Panc1 (cell line): ENCODE measurements at regions not wholly inside any gene's neighbourhood (a gene's known extent, or its start where the extent isn't known, plus 50 kb on each side); places are given as distances from the start of the nearest gene placed in this dataset.

Source experiments
- ATAC-seq: fragments of 200-7000 bp; cut with Tn5 transposase; 2 replicates; pipeline ENCODE4 v1.9.1; 2020; ENCODE audit warnings: mild to moderate bottlenecking, moderate library complexity
- BruUV-seq: library from RNA; stranded (reverse); fragments of 400-500 nt; replicated peaks from 2 replicates; lab custom pipeline; 2021; lab: Mats Ljungman, UMichigan
- CTCF ChIA-PET: fragments of 300-600 bp; sonication (Branson Sonifier 250); formaldehyde crosslinking; loops from one replicate; lab custom pipeline; 2022; ENCODE audit warnings: antibody characterized with exemption; lab: Charles Lee
- POLR2A ChIA-PET: fragments of 300-600 bp; sonication (Branson Sonifier 250); formaldehyde crosslinking; loops from one replicate; lab custom pipeline; 2022; ENCODE audit warnings: antibody characterized with exemption; lab: Charles Lee
- DNase-seq: peaks from one replicate; pipeline ENCODE4 v3.0.0-alpha.2; 2010; ENCODE audit warnings: low read depth, low spot score
- H3K27ac ChIP-seq: 2 replicates; pipeline ENCODE4 v1.5.1; 2011; ENCODE audit warnings: mild to moderate bottlenecking, low read length, inconsistent platforms
- H3K27me3 ChIP-seq: fragments of 200-500 bp; sonication (Bioruptor generic); 2 replicates; pipeline ENCODE4 v1.6.0; 2014; ENCODE audit warnings: low read length, inconsistent platforms; ENCODE audit not compliant: control insufficient read depth, insufficient read depth
- H3K36me3 ChIP-seq: fragments of 200-500 bp; sonication (Bioruptor generic); 2 replicates; pipeline ENCODE4 v1.5.1; 2014; ENCODE audit warnings: inconsistent platforms, mild to moderate bottlenecking, low read length, moderate library complexity; ENCODE audit not compliant: control insufficient read depth, insufficient read depth
- H3K4me1 ChIP-seq: 2 replicates; pipeline ENCODE4 v1.5.1; 2011; ENCODE audit warnings: inconsistent platforms, mild to moderate bottlenecking, low read length, moderate library complexity; ENCODE audit not compliant: control insufficient read depth, insufficient read depth
- H3K4me3 ChIP-seq, 2 experiments: 2 replicates each; pipeline ENCODE4 v1.5.1; 2011 to 2012; ENCODE audit warnings: low read depth in 2 of 2, low read length in 2 of 2, mild to moderate bottlenecking in 2 of 2, inconsistent platforms in 1 of 2, moderate library complexity in 1 of 2
- H3K9me3 ChIP-seq: fragments of 200-500 bp; sonication (Bioruptor generic); 2 replicates; pipeline ENCODE4 v1.5.1; 2014; ENCODE audit warnings: low read depth, mild to moderate bottlenecking, inconsistent platforms, low read length, moderate library complexity; ENCODE audit not compliant: control insufficient read depth, insufficient read depth
- POLR2AphosphoS5 ChIP-seq: IDR thresholded peaks from 2 replicates; pipeline ENCODE4 v1.6.1; 2012; ENCODE audit warnings: mild to moderate bottlenecking, low read depth, low read length, moderate library complexity
- SIN3A ChIP-seq: IDR thresholded peaks from 2 replicates; pipeline ENCODE4 v1.6.1; 2012; ENCODE audit warnings: low read depth, mild to moderate bottlenecking, low read length, moderate library complexity, borderline replicate concordance; ENCODE audit not compliant: insufficient read depth
- TCF7L2 ChIP-seq: IDR thresholded peaks from 2 replicates; pipeline ENCODE4 v1.6.1; 2011; ENCODE audit warnings: mild to moderate bottlenecking, low read depth, low read length, inconsistent platforms
- in situ Hi-C: cut with HindIII; loops from 2 replicates; pipeline ENCODE4 v1.10.0; 2016; ENCODE audit warnings: low sequenced_read_pairs, low pct_unique_long_range_greater_than_20kb
- intact Hi-C: fragments of 100-400 bp; cut with micrococcal nuclease; formaldehyde crosslinking; loops from one replicate; pipeline ENCODE4 v1.10.0; 2022; ENCODE audit not compliant: unreplicated experiment
- TF ChIP-seq, protein P1 (sequence below), 2 experiments: IDR thresholded peaks; 2 replicates each; pipeline ENCODE4 v1.6.1; 2011 to 2012; ENCODE audit warnings: low read depth in 2 of 2, control low read depth in 1 of 2, low read length in 1 of 2, mild to moderate bottlenecking in 1 of 2, moderate library complexity in 1 of 2; ENCODE audit not compliant: insufficient read depth in 1 of 2
- TF ChIP-seq, protein P2 (sequence below): fragments of 450-650 bp; IDR thresholded peaks from 2 replicates; pipeline ENCODE4 v1.5.1; 2017; ENCODE audit warnings: mild to moderate bottlenecking

DNA sequence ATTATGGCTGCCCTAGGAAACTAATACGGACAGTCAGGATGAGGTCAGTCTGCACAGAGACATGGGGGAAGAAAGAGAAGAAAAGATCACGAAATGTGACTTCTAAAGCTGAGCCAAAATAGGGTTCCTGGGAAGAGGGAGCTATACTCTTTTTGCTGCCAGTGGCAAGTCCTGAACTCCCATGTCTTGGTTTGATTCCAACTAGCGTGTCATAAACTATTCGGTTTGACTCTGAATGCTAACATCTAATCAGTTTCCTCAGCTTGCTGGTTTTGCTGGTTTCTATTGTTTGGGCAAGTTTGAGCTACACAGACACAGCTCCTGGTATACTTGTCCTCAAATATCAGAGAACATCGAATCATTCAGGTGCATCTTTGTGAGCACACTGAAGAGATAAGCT is 80.5 kb upstream of the CYP1B1 start:
- TF ChIP-seq SIN3A: no peak
- TF ChIP-seq, protein P1, sequence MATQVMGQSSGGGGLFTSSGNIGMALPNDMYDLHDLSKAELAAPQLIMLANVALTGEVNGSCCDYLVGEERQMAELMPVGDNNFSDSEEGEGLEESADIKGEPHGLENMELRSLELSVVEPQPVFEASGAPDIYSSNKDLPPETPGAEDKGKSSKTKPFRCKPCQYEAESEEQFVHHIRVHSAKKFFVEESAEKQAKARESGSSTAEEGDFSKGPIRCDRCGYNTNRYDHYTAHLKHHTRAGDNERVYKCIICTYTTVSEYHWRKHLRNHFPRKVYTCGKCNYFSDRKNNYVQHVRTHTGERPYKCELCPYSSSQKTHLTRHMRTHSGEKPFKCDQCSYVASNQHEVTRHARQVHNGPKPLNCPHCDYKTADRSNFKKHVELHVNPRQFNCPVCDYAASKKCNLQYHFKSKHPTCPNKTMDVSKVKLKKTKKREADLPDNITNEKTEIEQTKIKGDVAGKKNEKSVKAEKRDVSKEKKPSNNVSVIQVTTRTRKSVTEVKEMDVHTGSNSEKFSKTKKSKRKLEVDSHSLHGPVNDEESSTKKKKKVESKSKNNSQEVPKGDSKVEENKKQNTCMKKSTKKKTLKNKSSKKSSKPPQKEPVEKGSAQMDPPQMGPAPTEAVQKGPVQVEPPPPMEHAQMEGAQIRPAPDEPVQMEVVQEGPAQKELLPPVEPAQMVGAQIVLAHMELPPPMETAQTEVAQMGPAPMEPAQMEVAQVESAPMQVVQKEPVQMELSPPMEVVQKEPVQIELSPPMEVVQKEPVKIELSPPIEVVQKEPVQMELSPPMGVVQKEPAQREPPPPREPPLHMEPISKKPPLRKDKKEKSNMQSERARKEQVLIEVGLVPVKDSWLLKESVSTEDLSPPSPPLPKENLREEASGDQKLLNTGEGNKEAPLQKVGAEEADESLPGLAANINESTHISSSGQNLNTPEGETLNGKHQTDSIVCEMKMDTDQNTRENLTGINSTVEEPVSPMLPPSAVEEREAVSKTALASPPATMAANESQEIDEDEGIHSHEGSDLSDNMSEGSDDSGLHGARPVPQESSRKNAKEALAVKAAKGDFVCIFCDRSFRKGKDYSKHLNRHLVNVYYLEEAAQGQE (IDR thresholded peaks at IDR 0.05; ENCODE audit: insufficient read depth in 1 of 2, low read depth in 2 of 2, low read length in 1 of 2): no peak
- TF ChIP-seq, protein P2, sequence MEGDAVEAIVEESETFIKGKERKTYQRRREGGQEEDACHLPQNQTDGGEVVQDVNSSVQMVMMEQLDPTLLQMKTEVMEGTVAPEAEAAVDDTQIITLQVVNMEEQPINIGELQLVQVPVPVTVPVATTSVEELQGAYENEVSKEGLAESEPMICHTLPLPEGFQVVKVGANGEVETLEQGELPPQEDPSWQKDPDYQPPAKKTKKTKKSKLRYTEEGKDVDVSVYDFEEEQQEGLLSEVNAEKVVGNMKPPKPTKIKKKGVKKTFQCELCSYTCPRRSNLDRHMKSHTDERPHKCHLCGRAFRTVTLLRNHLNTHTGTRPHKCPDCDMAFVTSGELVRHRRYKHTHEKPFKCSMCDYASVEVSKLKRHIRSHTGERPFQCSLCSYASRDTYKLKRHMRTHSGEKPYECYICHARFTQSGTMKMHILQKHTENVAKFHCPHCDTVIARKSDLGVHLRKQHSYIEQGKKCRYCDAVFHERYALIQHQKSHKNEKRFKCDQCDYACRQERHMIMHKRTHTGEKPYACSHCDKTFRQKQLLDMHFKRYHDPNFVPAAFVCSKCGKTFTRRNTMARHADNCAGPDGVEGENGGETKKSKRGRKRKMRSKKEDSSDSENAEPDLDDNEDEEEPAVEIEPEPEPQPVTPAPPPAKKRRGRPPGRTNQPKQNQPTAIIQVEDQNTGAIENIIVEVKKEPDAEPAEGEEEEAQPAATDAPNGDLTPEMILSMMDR: no peak
- no peak for TF ChIP-seq POLR2AphosphoS5
- TF ChIP-seq TCF7L2: no peak
- in situ Hi-C loops: no loop called here
- DNase-seq (no peak), ATAC-seq (no peak)
- POLR2A ChIA-PET: no interaction called here
- Histone ChIP-seq H3K9me3 (no peaks in the 10 kb centered on the region), H3K36me3 (no peaks in the 10 kb centered on the region), H3K27me3 (no peaks in the 10 kb centered on the region), H3K4me3 (no peak overlapping the region), H3K4me1 (no peaks in the 10 kb centered on the region), H3K27ac (no peak overlapping the region)
- no TSS peak for BruUV-seq
- CTCF ChIA-PET: no interaction called here
- intact Hi-C loops: no loop called here

GRCh38 chr2:38155015-38155414 is 79.1 kb upstream of the CYP1B1 start:
- intact Hi-C loops (no loop called here), in situ Hi-C loops (no loop called here)
- no peak for DNase-seq
- BruUV-seq: no TSS peak
- CTCF ChIA-PET: no interaction called here
- POLR2A ChIA-PET: no interaction called here
- Histone ChIP-seq H3K4me3 (no peak overlapping the region), H3K36me3 (no peaks in the 10 kb centered on the region), H3K9me3 (no peaks in the 10 kb centered on the region), H3K4me1 (no peaks in the 10 kb centered on the region), H3K27ac (no peak overlapping the region), H3K27me3 (no peaks in the 10 kb centered on the region)
- ATAC-seq: no peak
- TF ChIP-seq, protein P2: no peak
- TF ChIP-seq TCF7L2 (no peak), POLR2AphosphoS5 (no peak), SIN3A (no peak)
- TF ChIP-seq, protein P1 (IDR thresholded peaks at IDR 0.05; ENCODE audit: insufficient read depth in 1 of 2, low read depth in 2 of 2, low read length in 1 of 2): no peak
